ENCODE measurements at regions not wholly inside any gene's neighbourhood (a gene's known extent, or its start where the extent isn't known, plus 50 kb on each side); places are given as distances from the start of the nearest gene placed in this dataset.

GRCh38 chr4:179582164-179582905 is 2140.1 kb upstream of the AGA start:
- Histone ChIP-seq H3K27ac (ENCODE audit: low read depth) (no peak overlapping the region), H3K36me3 (ENCODE audit: insufficient read depth) (no peaks in the 10 kb centered on the region), H3K4me3 (ENCODE audit: low read depth, low read length) (no peak overlapping the region), H3K4me1 (ENCODE audit: insufficient read depth) (no peaks in the 10 kb centered on the region)
- no peak for DNase-seq (ENCODE audit: extremely low spot score)
- WGBS = 40% methylated on average over 3 of the region's 3 CpGs

- Histone ChIP-seq H3K4me3 (ENCODE audit: low read depth, low read length) (no peak overlapping the region), H3K4me1 (ENCODE audit: insufficient read depth) (no peaks in the 10 kb centered on the region), H3K36me3 (ENCODE audit: insufficient read depth) (no peaks in the 10 kb centered on the region), H3K27ac (ENCODE audit: low read depth) (no peak overlapping the region)
- WGBS = 47% methylated on average over 4 of the region's 4 CpGs
- no peak for DNase-seq (ENCODE audit: extremely low spot score)
Measured at GRCh38 chr4:179583221-179583620, 2141.0 kb upstream of the AGA start.

- Histone ChIP-seq H3K36me3 (ENCODE audit: insufficient read depth) (no peaks in the 10 kb centered on the region), H3K27ac (ENCODE audit: low read depth) (no peak overlapping the region), H3K4me1 (ENCODE audit: insufficient read depth) (no peaks in the 10 kb centered on the region), H3K4me3 (ENCODE audit: low read depth, low read length) (no peak overlapping the region)
- no peak for DNase-seq (ENCODE audit: extremely low spot score)
- WGBS = 72% methylated on average over 7 of the region's 7 CpGs
Measured at GRCh38 chr4:179584101-179584500, 2141.9 kb upstream of the AGA start.

- Histone ChIP-seq H3K36me3 (ENCODE audit: insufficient read depth) (no peaks in the 10 kb centered on the region), H3K27ac (ENCODE audit: low read depth) (no peak overlapping the region), H3K4me3 (ENCODE audit: low read depth, low read length) (no peak overlapping the region), H3K4me1 (ENCODE audit: insufficient read depth) (no peaks in the 10 kb centered on the region)
- 71% methylated on average over 3 of the region's 3 CpGs for WGBS
- DNase-seq (ENCODE audit: extremely low spot score) = no peak
Measured at GRCh38 chr4:179585761-179586160, 2143.5 kb upstream of the AGA start.

GRCh38 chr4:179586460-179586859 is 2144.2 kb upstream of the AGA start:
- WGBS = 91% methylated on average over 8 of the region's 8 CpGs
- H3K36me3 ChIP-seq (ENCODE audit: insufficient read depth) = no peaks in the 10 kb centered on the region

GRCh38 chr4:179595671-179596410 is 2153.6 kb upstream of the AGA start:
- no peak for DNase-seq (ENCODE audit: extremely low spot score)
- Histone ChIP-seq H3K4me3 (ENCODE audit: low read depth, low read length) (no peak overlapping the region), H3K36me3 (ENCODE audit: insufficient read depth) (no peaks in the 10 kb centered on the region), H3K4me1 (ENCODE audit: insufficient read depth) (no peaks in the 10 kb centered on the region), H3K27ac (ENCODE audit: low read depth) (no peak overlapping the region)
- WGBS = 65% methylated on average over 6 of the region's 6 CpGs

More at GRCh38 chr4:179586460-179586859, 2144.2 kb upstream of the AGA start:
- H3K4me3 ChIP-seq (ENCODE audit: low read depth, low read length) = no peak overlapping the region
- H3K4me1 ChIP-seq (ENCODE audit: insufficient read depth) = no peaks in the 10 kb centered on the region
- DNase-seq (ENCODE audit: extremely low spot score) = no peak
- no peak overlapping the region for H3K27ac ChIP-seq (ENCODE audit: low read depth)

- no peak for DNase-seq (ENCODE audit: extremely low spot score)
- no peaks in the 10 kb centered on the region for H3K36me3 ChIP-seq (ENCODE audit: insufficient read depth)
- H3K27ac ChIP-seq (ENCODE audit: low read depth) = no peak overlapping the region
- no peak overlapping the region for H3K4me3 ChIP-seq (ENCODE audit: low read depth, low read length)
- no peaks in the 10 kb centered on the region for H3K4me1 ChIP-seq (ENCODE audit: insufficient read depth)
- 61% methylated on average over 2 of the region's 2 CpGs for WGBS
Measured at GRCh38 chr4:179596621-179597020, 2154.4 kb upstream of the AGA start.

- no peak for DNase-seq (ENCODE audit: extremely low spot score)
- 19% methylated on average over 2 of the region's 2 CpGs for WGBS
- H3K4me3 ChIP-seq (ENCODE audit: low read depth, low read length) = no peak overlapping the region
- no peak overlapping the region for H3K27ac ChIP-seq (ENCODE audit: low read depth)
- no peaks in the 10 kb centered on the region for H3K4me1 ChIP-seq (ENCODE audit: insufficient read depth)
- H3K36me3 ChIP-seq (ENCODE audit: insufficient read depth) = no peaks in the 10 kb centered on the region
Measured at GRCh38 chr4:179597301-179597700, 2155.1 kb upstream of the AGA start.

- Histone ChIP-seq H3K27ac (ENCODE audit: low read depth) (no peak overlapping the region), H3K36me3 (ENCODE audit: insufficient read depth) (no peaks in the 10 kb centered on the region), H3K4me1 (ENCODE audit: insufficient read depth) (no peaks in the 10 kb centered on the region), H3K4me3 (ENCODE audit: low read depth, low read length) (no peak overlapping the region)
- WGBS = 28% methylated on average over 2 of the region's 2 CpGs
- DNase-seq (ENCODE audit: extremely low spot score) = no peak
Measured at GRCh38 chr4:179601671-179602070, 2159.4 kb upstream of the AGA start.

GRCh38 chr4:179605196-179605595 is 2163.0 kb upstream of the AGA start:
- no peak overlapping the region for H3K4me3 ChIP-seq (ENCODE audit: low read depth, low read length)
- H3K4me1 ChIP-seq (ENCODE audit: insufficient read depth) = no peaks in the 10 kb centered on the region
- H3K36me3 ChIP-seq (ENCODE audit: insufficient read depth) = no peaks in the 10 kb centered on the region
- 81% methylated on average over 5 of the region's 5 CpGs for WGBS
- no peak overlapping the region for H3K27ac ChIP-seq (ENCODE audit: low read depth)
- no peak for DNase-seq (ENCODE audit: extremely low spot score)

- Histone ChIP-seq H3K36me3 (ENCODE audit: insufficient read depth) (no peaks in the 10 kb centered on the region), H3K4me1 (ENCODE audit: insufficient read depth) (no peaks in the 10 kb centered on the region), H3K4me3 (ENCODE audit: low read depth, low read length) (no peak overlapping the region), H3K27ac (ENCODE audit: low read depth) (no peak overlapping the region)
- DNase-seq (ENCODE audit: extremely low spot score) = no peak
- WGBS = 72% methylated on average over 4 of the region's 4 CpGs
Measured at GRCh38 chr4:179607003-179607402, 2164.8 kb upstream of the AGA start.

GRCh38 chr4:179615704-179616103 is 2173.5 kb upstream of the AGA start:
- Histone ChIP-seq H3K36me3 (ENCODE audit: insufficient read depth) (no peaks in the 10 kb centered on the region), H3K27ac (ENCODE audit: low read depth) (no peak overlapping the region), H3K4me1 (ENCODE audit: insufficient read depth) (no peaks in the 10 kb centered on the region), H3K4me3 (ENCODE audit: low read depth, low read length) (no peak overlapping the region)
- WGBS = 30% methylated on average over 4 of the region's 4 CpGs
- DNase-seq (ENCODE audit: extremely low spot score) = no peak

GRCh38 chr4:179618966-179619365 is 2176.7 kb upstream of the AGA start:
- Histone ChIP-seq H3K4me1 (ENCODE audit: insufficient read depth) (no peaks in the 10 kb centered on the region), H3K27ac (ENCODE audit: low read depth) (no peak overlapping the region), H3K4me3 (ENCODE audit: low read depth, low read length) (no peak overlapping the region), H3K36me3 (ENCODE audit: insufficient read depth) (no peaks in the 10 kb centered on the region)
- 52% methylated on average over 1 of the region's 1 CpG for WGBS
- no peak for DNase-seq (ENCODE audit: extremely low spot score)

- Histone ChIP-seq H3K27ac (ENCODE audit: low read depth) (no peak overlapping the region), H3K36me3 (ENCODE audit: insufficient read depth) (no peaks in the 10 kb centered on the region), H3K4me3 (ENCODE audit: low read depth, low read length) (no peak overlapping the region), H3K4me1 (ENCODE audit: insufficient read depth) (no peaks in the 10 kb centered on the region)
- no peak for DNase-seq (ENCODE audit: extremely low spot score)
- WGBS = 62% methylated on average over 4 of the region's 4 CpGs
Measured at GRCh38 chr4:179624768-179625181, 2182.5 kb upstream of the AGA start.
